ENCODE measurements at regions not wholly inside any gene's neighbourhood (a gene's known extent, or its start where the extent isn't known, plus 50 kb on each side); places are given as distances from the start of the nearest gene placed in this dataset.
A peak's percentile ranks its signal among the peaks of the same experiment; 100 is the strongest.

DNA sequence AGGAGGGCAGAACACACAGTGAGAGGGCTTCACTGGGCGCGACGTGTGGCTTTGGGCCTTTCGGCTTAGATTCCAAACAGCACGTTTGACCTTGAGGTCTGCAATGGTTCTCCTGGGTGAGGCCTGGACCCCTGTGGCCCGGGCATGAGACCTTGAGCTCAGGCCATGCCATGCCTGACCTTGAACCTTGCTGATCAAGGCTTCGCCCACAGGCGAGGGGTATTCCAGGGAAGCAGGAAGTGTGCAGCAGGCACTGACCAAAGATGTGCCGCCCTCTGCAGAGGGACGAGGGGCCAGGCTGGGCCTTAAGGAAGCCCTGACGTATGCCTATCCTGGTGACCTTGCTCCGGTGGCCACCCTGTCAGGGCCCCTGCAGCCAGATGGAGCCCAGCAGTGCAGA lies 178.3 kb upstream of the HDAC4 start:
- intact Hi-C loops (cut with DNase I) = no loop called here
- Histone ChIP-seq H3K4me3 (no peak overlapping the region), H3K4me1 (no peaks in the 10 kb centered on the region), H3K27me3 (no peaks in the 10 kb centered on the region), H3K9me3 (no peaks in the 10 kb centered on the region), H3K27ac (no peak overlapping the region), H3K36me3 (no peaks in the 10 kb centered on the region)
- ATAC-seq (no peak), FAIRE-seq (no peak), DNase-seq (peak in 2 of 6 donors; percentile 30 to 36)
- WGBS, 2 donors = 81 to 88% methylated on average over 12 of the region's 12 CpGs
- TF ChIP-seq, protein P1, sequence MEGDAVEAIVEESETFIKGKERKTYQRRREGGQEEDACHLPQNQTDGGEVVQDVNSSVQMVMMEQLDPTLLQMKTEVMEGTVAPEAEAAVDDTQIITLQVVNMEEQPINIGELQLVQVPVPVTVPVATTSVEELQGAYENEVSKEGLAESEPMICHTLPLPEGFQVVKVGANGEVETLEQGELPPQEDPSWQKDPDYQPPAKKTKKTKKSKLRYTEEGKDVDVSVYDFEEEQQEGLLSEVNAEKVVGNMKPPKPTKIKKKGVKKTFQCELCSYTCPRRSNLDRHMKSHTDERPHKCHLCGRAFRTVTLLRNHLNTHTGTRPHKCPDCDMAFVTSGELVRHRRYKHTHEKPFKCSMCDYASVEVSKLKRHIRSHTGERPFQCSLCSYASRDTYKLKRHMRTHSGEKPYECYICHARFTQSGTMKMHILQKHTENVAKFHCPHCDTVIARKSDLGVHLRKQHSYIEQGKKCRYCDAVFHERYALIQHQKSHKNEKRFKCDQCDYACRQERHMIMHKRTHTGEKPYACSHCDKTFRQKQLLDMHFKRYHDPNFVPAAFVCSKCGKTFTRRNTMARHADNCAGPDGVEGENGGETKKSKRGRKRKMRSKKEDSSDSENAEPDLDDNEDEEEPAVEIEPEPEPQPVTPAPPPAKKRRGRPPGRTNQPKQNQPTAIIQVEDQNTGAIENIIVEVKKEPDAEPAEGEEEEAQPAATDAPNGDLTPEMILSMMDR (IDR thresholded peaks at IDR 0.05) = no peak

DNA sequence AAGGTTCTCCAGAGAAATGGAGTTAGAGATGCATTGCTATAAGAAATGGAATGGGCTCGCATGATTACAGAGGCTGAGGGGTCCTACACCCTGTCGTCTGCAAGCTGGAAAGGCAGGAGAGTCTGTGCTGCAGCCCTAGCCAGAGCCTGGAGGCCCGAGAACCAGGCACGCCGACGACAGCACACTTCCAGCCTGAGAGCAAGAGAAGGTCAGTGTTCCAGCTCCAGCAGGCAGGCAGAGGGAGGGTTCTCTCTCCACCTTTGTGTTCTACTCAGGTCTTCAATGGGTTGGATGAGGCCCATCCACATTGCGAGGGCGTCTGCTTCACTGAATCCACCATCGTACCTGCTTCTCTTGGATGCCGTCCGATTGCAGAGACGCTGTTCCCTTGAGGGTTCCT lies 177.6 kb upstream of the HDAC4 start:
- DNase-seq = peak in 2 of 6 donors; percentile 17 to 19
- Histone ChIP-seq H3K27me3 (no peaks in the 10 kb centered on the region), H3K4me3 (no peak overlapping the region), H3K4me1 (no peaks in the 10 kb centered on the region), H3K36me3 (no peaks in the 10 kb centered on the region), H3K27ac (no peak overlapping the region), H3K9me3 (no peaks in the 10 kb centered on the region)
- TF ChIP-seq, protein P1 (IDR thresholded peaks at IDR 0.05) = no peak
- FAIRE-seq = no peak
- intact Hi-C loops (cut with DNase I) = no loop called here
- 76 to 82% methylated on average over 12 of the region's 12 CpGs for WGBS, 2 donors
- ATAC-seq = no peak

DNA sequence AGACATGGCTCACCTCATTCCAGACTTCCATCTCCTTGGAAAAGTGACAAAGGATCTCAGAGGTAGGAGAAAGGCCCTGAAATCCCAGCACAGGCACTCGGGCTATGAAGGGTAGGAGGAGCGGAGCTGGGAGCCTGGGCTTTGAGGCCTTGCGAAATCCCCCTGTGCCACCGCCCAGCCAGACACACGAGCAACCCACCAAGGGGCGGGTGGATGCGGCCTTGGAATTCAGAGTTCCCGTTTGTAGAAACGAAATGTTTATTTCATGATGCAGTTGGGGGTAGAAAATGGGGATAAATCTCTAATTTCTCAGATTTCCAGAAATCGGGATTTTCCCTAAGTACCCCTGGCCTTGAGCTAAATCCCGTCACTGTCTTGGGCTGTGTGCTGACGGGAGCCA lies 177.1 kb upstream of the HDAC4 start:
- H3K4me1 ChIP-seq = no peaks in the 10 kb centered on the region
- WGBS, 2 donors = 79 to 83% methylated on average over 12 of the region's 12 CpGs
- DNase-seq (peak in 1 of 6 donors; percentile 9), ATAC-seq (no peak), FAIRE-seq (no peak)
- TF ChIP-seq, protein P1 (IDR thresholded peaks at IDR 0.05) = no peak
- H3K4me3 ChIP-seq = no peak overlapping the region
- intact Hi-C loops (cut with DNase I) = no loop called here
- no peaks in the 10 kb centered on the region for H3K9me3 ChIP-seq
- no peaks in the 10 kb centered on the region for H3K27me3 ChIP-seq
- H3K27ac ChIP-seq = no peak overlapping the region
- no peaks in the 10 kb centered on the region for H3K36me3 ChIP-seq

DNA sequence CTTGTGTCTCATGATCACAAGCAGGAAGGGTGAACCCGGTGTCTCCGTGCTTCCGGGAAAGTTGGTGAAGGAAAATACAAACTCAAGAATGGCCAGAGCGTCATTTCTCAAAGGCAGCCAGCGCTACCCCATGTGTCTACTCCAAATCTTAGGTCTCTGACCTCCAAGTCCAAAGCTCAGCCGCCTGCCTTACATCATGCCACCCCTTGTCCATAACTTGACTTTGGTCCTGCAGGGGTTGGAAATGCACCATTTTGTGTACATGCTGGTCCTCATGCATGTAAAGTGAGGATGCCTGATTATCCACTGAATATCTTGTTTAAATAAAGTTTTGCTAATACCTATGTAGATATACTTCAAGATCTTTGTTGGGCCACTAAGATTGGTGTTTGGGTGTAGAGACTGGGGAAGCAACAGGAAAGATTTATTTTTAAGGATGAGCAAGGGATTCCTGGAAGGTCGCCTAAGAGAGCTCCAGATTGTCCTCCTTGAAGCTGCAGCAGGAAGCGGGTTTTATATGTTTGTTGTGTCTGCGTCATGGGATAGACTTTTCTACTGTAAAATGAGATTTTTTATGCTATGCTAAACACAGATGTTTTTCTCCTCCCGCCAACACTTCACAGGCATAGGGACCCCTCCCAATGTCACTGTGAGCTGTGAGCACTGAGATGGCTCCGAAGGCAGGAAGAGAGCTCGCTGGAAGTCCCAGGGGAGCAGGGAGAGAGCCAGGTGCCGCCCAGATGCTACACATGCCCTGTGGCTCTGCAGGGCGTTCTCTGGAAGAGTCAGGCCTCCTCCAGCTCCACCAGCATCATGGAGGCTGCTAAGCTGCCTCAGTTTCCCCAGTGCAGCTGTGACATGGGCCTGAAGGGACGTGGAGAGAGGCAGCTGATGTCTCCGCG lies 176.2 kb upstream of the HDAC4 start:
- H3K9me3 ChIP-seq = no peaks in the 10 kb centered on the region
- ATAC-seq (no peak), FAIRE-seq (no peak), DNase-seq (peak in 2 of 6 donors; percentile 32 to 34)
- TF ChIP-seq, protein P1 (IDR thresholded peaks at IDR 0.05) = no peak
- no peaks in the 10 kb centered on the region for H3K4me1 ChIP-seq
- H3K4me3 ChIP-seq = no peak overlapping the region
- intact Hi-C loops (cut with DNase I) = no loop called here
- no peaks in the 10 kb centered on the region for H3K27me3 ChIP-seq
- no peaks in the 10 kb centered on the region for H3K36me3 ChIP-seq
- 77 to 85% methylated on average over 17 of the region's 17 CpGs for WGBS, 2 donors
- no peak overlapping the region for H3K27ac ChIP-seq

DNA sequence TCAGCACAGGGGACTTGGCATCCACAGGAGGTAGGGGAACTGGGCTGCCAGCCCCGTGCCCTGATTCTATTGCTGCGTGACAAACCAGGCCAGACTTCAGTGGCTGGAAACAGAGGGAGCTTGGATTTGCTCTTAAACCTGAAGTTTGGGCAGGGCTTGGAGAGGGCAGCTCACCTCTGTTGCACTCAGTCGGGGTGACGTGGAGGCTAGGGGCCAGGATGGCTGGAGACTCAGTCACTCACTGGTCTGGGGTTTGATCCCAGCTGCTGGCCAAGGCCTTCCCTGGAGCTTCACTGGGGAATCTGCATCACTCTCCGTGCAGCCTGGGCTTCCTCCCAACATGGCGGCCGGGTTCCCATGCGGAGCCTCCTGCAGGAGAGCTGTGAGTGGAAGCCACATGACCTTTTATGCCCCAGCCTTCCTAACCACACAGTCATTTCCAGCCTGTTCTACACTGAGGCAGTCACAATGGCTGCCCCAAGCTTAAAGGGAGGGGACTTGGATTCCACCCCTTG lies 175.2 kb upstream of the HDAC4 start:
- intact Hi-C loops (cut with DNase I) = no loop called here
- ATAC-seq (no peak), FAIRE-seq (no peak), DNase-seq (peak in 2 of 6 donors; percentile 24 to 39)
- Histone ChIP-seq H3K4me1 (no peaks in the 10 kb centered on the region), H3K27ac (no peak overlapping the region), H3K36me3 (no peaks in the 10 kb centered on the region), H3K27me3 (no peaks in the 10 kb centered on the region), H3K4me3 (no peak overlapping the region), H3K9me3 (no peaks in the 10 kb centered on the region)
- TF ChIP-seq, protein P1 (IDR thresholded peaks at IDR 0.05) = no peak
- WGBS, 2 donors = 84 to 88% methylated on average over 8 of the region's 8 CpGs

Measured in pancreas (tissue), 10 donors.